ENCODE measurements at regions not wholly inside any gene's neighbourhood (a gene's known extent, or its start where the extent isn't known, plus 50 kb on each side); places are given as distances from the start of the nearest gene placed in this dataset.

GRCh38 chr5:8749556-8749955 lies 796.3 kb downstream of the SEMA5A start:
- no peak for TF ChIP-seq CTCF (IDR thresholded peaks at IDR 0.05)
- TF ChIP-seq POLR2A (IDR thresholded peaks at IDR 0.05), result no peak

Measured in heart left ventricle (tissue), 13 donors.